Muscle layer of duodenum (tissue), 2 donors: ENCODE measurements at regions not wholly inside any gene's neighbourhood (a gene's known extent, or its start where the extent isn't known, plus 50 kb on each side); places are given as distances from the start of the nearest gene placed in this dataset.

Experiments used
- H3K27ac ChIP-seq: one replicate; pipeline ENCODE4 v1.7.0; 2013; ENCODE audit warnings: mild to moderate bottlenecking, low read length
- H3K27me3 ChIP-seq: one replicate; pipeline ENCODE4 v1.7.0; 2013; ENCODE audit warnings: low read depth, mild to moderate bottlenecking, control low read depth, low read length
- H3K36me3 ChIP-seq, 2 donors: one replicate each; pipeline ENCODE4 v1.7.0; 2013; ENCODE audit warnings: low read length in 2 of 2, control low read depth in 1 of 2, mild to moderate bottlenecking in 1 of 2; ENCODE audit not compliant: insufficient read depth in 2 of 2, control insufficient read depth in 1 of 2
- H3K4me1 ChIP-seq, 2 donors: one replicate each; pipeline ENCODE4 v1.7.0; 2013; ENCODE audit warnings: low read length in 2 of 2, mild to moderate bottlenecking in 2 of 2, control low read depth in 1 of 2, moderate library complexity in 1 of 2; ENCODE audit not compliant: insufficient read depth in 2 of 2, control insufficient read depth in 1 of 2
- H3K4me3 ChIP-seq, 2 donors: one replicate each; pipeline ENCODE4 v1.7.0; 2013; ENCODE audit warnings: low read length in 2 of 2, low read depth in 1 of 2, mild to moderate bottlenecking in 1 of 2
- H3K9me3 ChIP-seq, 2 donors: one replicate each; pipeline ENCODE4 v1.7.0; 2013; ENCODE audit warnings: low read length in 2 of 2, control low read depth in 1 of 2, mild to moderate bottlenecking in 1 of 2; ENCODE audit not compliant: control insufficient read depth in 1 of 2
- donor health status: healthy.

DNA sequence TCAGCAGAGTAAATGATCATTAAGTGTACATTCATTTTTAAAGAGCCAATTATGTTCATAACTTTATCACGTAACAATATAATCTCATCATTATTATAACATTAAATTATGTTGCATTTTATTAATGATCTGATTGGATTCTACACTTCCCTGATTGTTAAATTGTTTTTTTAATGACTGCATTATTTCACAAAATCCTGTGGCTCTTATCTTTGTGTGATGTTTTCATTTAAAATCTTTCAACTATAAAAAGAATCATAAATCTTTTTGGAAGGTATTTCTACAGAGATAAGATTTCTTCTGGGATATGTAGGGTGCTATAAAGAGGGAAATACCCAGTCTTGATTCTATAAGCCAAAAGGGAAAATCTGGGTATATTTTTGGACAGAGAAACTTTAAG lies 101.7 kb downstream of the ZIC5 start:
- no peak overlapping the region for H3K27ac ChIP-seq
- H3K9me3 ChIP-seq: no peaks in the 10 kb centered on the region
- H3K4me1 ChIP-seq: no peaks in the 10 kb centered on the region
- no peak overlapping the region for H3K4me3 ChIP-seq
- H3K27me3 ChIP-seq: no peaks in the 10 kb centered on the region
- peaks cover 0 to 3% of the 10 kb centered on the region in 2 donors for H3K36me3 ChIP-seq

DNA sequence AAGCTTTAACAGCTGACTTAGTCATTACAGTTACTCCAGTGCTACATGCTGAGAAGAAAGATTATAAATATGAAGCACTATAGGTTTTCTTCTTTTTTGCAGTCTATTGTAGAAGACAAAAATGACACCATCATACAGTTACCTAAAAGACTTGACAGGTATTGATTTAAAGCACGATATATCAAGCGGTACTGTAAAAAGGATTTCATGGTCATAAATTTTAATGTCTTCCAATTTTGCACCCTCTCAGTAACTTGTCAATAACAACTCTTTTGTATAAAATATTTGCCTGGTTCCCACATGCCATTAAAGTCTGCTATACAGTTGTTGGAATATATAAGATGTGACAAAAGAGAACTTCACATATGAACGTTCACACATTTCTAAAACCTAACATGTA lies 102.8 kb downstream of the ZIC5 start:
- Histone ChIP-seq H3K4me3 (no peak overlapping the region), H3K36me3 (peaks cover 0 to 3% of the 10 kb centered on the region in 2 donors), H3K27ac (no peak overlapping the region), H3K9me3 (no peaks in the 10 kb centered on the region), H3K27me3 (no peaks in the 10 kb centered on the region), H3K4me1 (no peaks in the 10 kb centered on the region)

- Histone ChIP-seq H3K27ac (no peak overlapping the region), H3K36me3 (peaks cover 0 to 3% of the 10 kb centered on the region in 2 donors), H3K4me3 (no peak overlapping the region), H3K4me1 (no peaks in the 10 kb centered on the region), H3K9me3 (no peaks in the 10 kb centered on the region), H3K27me3 (no peaks in the 10 kb centered on the region)
These were observed 103.9 kb downstream of the ZIC5 start for GRCh38 chr13:99867535-99868257.

GRCh38 chr13:99866781-99867180 lies 104.8 kb downstream of the ZIC5 start:
- H3K4me3 ChIP-seq: no peak overlapping the region

GRCh38 chr13:99865420-99865930 lies 106.1 kb downstream of the ZIC5 start:
- no peaks in the 10 kb centered on the region for H3K9me3 ChIP-seq
- H3K27me3 ChIP-seq: no peaks in the 10 kb centered on the region
- no peak overlapping the region for H3K27ac ChIP-seq
- H3K4me1 ChIP-seq: no peaks in the 10 kb centered on the region
- no peak overlapping the region for H3K4me3 ChIP-seq
- peaks cover 0 to 3% of the 10 kb centered on the region in 2 donors for H3K36me3 ChIP-seq

More at GRCh38 chr13:99866781-99867180, 104.8 kb downstream of the ZIC5 start:
- H3K36me3 ChIP-seq: peaks cover 0 to 3% of the 10 kb centered on the region in 2 donors
- H3K9me3 ChIP-seq: no peaks in the 10 kb centered on the region
- no peaks in the 10 kb centered on the region for H3K27me3 ChIP-seq
- H3K4me1 ChIP-seq: no peaks in the 10 kb centered on the region
- no peak overlapping the region for H3K27ac ChIP-seq

DNA sequence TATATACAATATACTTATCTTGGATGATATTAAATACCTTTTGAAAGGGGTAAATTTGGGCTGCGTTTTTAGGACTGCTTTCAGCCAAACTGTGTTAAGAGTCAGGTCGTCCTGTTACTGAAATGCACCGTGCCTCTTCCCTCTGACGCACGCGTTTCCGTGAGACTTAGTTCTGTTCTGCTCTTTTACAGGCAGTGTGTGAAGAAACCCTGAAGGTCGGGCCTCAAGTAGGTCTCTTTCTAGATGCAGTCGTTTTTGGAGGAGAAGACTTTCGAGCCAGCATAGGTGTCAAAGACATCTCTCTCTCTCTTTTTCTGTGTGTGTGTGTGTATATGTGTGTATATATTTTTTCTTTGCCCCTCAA lies 107.0 kb downstream of the ZIC5 start:
- peaks cover 0 to 3% of the 10 kb centered on the region in 2 donors for H3K36me3 ChIP-seq
- no peak overlapping the region for H3K4me3 ChIP-seq
- no peaks in the 10 kb centered on the region for H3K27me3 ChIP-seq
- H3K27ac ChIP-seq: no peak overlapping the region
- no peaks in the 10 kb centered on the region for H3K4me1 ChIP-seq
- no peaks in the 10 kb centered on the region for H3K9me3 ChIP-seq

GRCh38 chr13:99863789-99864626 lies 107.6 kb downstream of the ZIC5 start:
- Histone ChIP-seq H3K4me3 (no peak overlapping the region), H3K4me1 (no peaks in the 10 kb centered on the region), H3K36me3 (peaks cover 0 to 3% of the 10 kb centered on the region in 2 donors), H3K9me3 (no peaks in the 10 kb centered on the region), H3K27ac (no peak overlapping the region), H3K27me3 (no peaks in the 10 kb centered on the region)

- no peaks in the 10 kb centered on the region for H3K27me3 ChIP-seq
- no peak overlapping the region for H3K27ac ChIP-seq
- H3K36me3 ChIP-seq: peaks cover 0 to 3% of the 10 kb centered on the region in 2 donors
- H3K4me1 ChIP-seq: no peaks in the 10 kb centered on the region
- H3K9me3 ChIP-seq: no peaks in the 10 kb centered on the region
- no peak overlapping the region for H3K4me3 ChIP-seq
These were observed 109.3 kb downstream of the ZIC5 start for GRCh38 chr13:99862244-99862643.

GRCh38 chr13:99861771-99862170 lies 109.8 kb downstream of the ZIC5 start:
- Histone ChIP-seq H3K36me3 (peaks cover 0 to 3% of the 10 kb centered on the region in 2 donors), H3K27ac (no peak overlapping the region), H3K27me3 (no peaks in the 10 kb centered on the region), H3K4me3 (no peak overlapping the region), H3K4me1 (no peaks in the 10 kb centered on the region), H3K9me3 (no peaks in the 10 kb centered on the region)

- H3K36me3 ChIP-seq: peaks cover 0 to 3% of the 10 kb centered on the region in 2 donors
- H3K27me3 ChIP-seq: no peaks in the 10 kb centered on the region
These were observed 110.8 kb downstream of the ZIC5 start for GRCh38 chr13:99860745-99861144.

More at GRCh38 chr13:99860745-99861144, 110.8 kb downstream of the ZIC5 start:
- Histone ChIP-seq H3K27ac (no peak overlapping the region), H3K4me3 (no peak overlapping the region), H3K4me1 (no peaks in the 10 kb centered on the region), H3K9me3 (no peaks in the 10 kb centered on the region)
